ENCODE measurements at regions not wholly inside any gene's neighbourhood (a gene's known extent, or its start where the extent isn't known, plus 50 kb on each side); places are given as distances from the start of the nearest gene placed in this dataset.

DNA sequence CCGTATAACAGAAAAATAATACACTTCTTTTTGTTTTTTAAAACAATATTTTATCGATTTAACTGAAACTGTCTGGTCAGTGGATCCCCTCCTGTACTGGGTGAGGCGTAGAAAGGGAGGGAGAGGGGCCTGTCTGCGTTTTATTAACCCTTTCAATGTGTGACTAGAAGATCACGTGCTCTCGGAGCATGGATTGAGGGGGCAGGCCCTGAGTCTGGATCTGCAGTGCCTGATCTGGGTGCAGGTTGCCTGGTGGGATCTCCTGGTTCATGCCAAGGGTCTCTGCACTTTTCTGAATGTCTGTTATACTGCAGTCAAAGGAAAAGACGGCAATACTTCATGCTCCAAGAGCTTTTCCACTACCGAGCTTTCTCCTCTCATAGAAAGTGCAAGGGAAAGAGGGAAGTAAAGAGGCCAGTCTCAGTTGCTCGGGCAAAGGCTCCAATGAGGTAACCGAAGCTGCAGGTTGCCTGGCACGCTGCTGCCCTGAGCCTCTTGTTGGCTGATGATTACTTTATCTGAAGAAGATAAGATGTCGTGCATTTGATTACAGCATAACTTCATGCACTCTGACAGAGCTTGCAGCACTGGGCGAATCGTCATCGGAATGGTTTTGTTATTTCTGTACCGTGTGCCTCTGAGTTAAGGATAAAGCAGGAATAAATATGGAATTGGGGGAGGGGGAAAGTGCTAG is 167.5 kb upstream of the PMEPA1 start:
- TF ChIP-seq, protein P1, sequence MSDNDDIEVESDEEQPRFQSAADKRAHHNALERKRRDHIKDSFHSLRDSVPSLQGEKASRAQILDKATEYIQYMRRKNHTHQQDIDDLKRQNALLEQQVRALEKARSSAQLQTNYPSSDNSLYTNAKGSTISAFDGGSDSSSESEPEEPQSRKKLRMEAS (IDR thresholded peaks at IDR 0.05): no peak
- TF ChIP-seq SP1 (IDR thresholded peaks at IDR 0.05; ENCODE audit: low read depth) (no peak), POLR2A (IDR thresholded peaks at IDR 0.05; ENCODE audit: borderline replicate concordance, extremely low read depth, insufficient read depth, insufficient read length) (no peak), POLR2AphosphoS5 (IDR thresholded peaks at IDR 0.05; ENCODE audit: low read depth, low read length) (no peak), ZNF274 (IDR thresholded peaks at IDR 0.05; ENCODE audit: low read depth, low read length) (no peak), YY1 (IDR thresholded peaks at IDR 0.05; ENCODE audit: extremely low read depth, insufficient replicate concordance, low read depth, low read length) (no peak), FOSL1 (IDR thresholded peaks at IDR 0.05; ENCODE audit: low read depth) (no peak), JUND (IDR thresholded peaks at IDR 0.05) (no peak)
- TF ChIP-seq, protein P2, sequence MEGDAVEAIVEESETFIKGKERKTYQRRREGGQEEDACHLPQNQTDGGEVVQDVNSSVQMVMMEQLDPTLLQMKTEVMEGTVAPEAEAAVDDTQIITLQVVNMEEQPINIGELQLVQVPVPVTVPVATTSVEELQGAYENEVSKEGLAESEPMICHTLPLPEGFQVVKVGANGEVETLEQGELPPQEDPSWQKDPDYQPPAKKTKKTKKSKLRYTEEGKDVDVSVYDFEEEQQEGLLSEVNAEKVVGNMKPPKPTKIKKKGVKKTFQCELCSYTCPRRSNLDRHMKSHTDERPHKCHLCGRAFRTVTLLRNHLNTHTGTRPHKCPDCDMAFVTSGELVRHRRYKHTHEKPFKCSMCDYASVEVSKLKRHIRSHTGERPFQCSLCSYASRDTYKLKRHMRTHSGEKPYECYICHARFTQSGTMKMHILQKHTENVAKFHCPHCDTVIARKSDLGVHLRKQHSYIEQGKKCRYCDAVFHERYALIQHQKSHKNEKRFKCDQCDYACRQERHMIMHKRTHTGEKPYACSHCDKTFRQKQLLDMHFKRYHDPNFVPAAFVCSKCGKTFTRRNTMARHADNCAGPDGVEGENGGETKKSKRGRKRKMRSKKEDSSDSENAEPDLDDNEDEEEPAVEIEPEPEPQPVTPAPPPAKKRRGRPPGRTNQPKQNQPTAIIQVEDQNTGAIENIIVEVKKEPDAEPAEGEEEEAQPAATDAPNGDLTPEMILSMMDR (IDR thresholded peaks at IDR 0.05 in 2 of 3, conservative IDR thresholded peaks at IDR 0.05 in 1 of 3; ENCODE audit: borderline replicate concordance in 1 of 3, insufficient read depth in 1 of 3, low read depth in 2 of 3, low read length in 2 of 3): no peak
- TF ChIP-seq, protein P3, sequence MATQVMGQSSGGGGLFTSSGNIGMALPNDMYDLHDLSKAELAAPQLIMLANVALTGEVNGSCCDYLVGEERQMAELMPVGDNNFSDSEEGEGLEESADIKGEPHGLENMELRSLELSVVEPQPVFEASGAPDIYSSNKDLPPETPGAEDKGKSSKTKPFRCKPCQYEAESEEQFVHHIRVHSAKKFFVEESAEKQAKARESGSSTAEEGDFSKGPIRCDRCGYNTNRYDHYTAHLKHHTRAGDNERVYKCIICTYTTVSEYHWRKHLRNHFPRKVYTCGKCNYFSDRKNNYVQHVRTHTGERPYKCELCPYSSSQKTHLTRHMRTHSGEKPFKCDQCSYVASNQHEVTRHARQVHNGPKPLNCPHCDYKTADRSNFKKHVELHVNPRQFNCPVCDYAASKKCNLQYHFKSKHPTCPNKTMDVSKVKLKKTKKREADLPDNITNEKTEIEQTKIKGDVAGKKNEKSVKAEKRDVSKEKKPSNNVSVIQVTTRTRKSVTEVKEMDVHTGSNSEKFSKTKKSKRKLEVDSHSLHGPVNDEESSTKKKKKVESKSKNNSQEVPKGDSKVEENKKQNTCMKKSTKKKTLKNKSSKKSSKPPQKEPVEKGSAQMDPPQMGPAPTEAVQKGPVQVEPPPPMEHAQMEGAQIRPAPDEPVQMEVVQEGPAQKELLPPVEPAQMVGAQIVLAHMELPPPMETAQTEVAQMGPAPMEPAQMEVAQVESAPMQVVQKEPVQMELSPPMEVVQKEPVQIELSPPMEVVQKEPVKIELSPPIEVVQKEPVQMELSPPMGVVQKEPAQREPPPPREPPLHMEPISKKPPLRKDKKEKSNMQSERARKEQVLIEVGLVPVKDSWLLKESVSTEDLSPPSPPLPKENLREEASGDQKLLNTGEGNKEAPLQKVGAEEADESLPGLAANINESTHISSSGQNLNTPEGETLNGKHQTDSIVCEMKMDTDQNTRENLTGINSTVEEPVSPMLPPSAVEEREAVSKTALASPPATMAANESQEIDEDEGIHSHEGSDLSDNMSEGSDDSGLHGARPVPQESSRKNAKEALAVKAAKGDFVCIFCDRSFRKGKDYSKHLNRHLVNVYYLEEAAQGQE (IDR thresholded peaks at IDR 0.05; ENCODE audit: low read depth): no peak

All from HCT116 (cell line).